ENCODE measurements at regions not wholly inside any gene's neighbourhood (a gene's known extent, or its start where the extent isn't known, plus 50 kb on each side); places are given as distances from the start of the nearest gene placed in this dataset.

DNA sequence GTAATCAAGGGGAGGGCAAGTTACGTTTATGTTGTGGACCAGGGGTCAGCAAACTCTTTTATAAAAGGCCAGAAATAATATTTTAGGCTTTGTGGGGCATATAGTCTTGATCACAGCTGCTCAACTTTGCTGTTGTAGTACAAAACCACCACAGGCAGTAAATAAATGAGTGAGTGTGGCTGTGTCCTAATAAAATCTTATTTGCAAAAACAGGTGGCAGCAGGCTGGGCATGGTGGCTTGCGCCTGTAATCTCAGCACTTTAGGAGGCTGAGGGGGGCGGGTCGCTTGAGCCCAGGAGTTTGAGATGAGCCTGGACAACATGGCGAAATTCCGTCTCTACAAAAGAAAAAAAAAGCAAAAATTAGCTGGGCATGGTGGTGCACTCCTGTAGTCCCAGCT, 57.9 kb upstream of the NUP160 start:
- TF ChIP-seq, protein P1, sequence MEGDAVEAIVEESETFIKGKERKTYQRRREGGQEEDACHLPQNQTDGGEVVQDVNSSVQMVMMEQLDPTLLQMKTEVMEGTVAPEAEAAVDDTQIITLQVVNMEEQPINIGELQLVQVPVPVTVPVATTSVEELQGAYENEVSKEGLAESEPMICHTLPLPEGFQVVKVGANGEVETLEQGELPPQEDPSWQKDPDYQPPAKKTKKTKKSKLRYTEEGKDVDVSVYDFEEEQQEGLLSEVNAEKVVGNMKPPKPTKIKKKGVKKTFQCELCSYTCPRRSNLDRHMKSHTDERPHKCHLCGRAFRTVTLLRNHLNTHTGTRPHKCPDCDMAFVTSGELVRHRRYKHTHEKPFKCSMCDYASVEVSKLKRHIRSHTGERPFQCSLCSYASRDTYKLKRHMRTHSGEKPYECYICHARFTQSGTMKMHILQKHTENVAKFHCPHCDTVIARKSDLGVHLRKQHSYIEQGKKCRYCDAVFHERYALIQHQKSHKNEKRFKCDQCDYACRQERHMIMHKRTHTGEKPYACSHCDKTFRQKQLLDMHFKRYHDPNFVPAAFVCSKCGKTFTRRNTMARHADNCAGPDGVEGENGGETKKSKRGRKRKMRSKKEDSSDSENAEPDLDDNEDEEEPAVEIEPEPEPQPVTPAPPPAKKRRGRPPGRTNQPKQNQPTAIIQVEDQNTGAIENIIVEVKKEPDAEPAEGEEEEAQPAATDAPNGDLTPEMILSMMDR (conservative IDR thresholded peaks at IDR 0.05; ENCODE audit: low read length), result no peak
- no peak for TF ChIP-seq EZH2phosphoT487 (IDR thresholded peaks at IDR 0.05; ENCODE audit: borderline replicate concordance, low read depth, low read length)
